Left lung (tissue), 4 donors: ENCODE measurements at regions not wholly inside any gene's neighbourhood (a gene's known extent, or its start where the extent isn't known, plus 50 kb on each side); places are given as distances from the start of the nearest gene placed in this dataset.

Source experiments
- ATAC-seq: fragments of 200-7000 bp; cut with Tn5 transposase; one replicate; pipeline ENCODE4 v1.9.1; 2020; ENCODE audit warnings: moderate library complexity
- DNase-seq, 4 donors: peaks; one replicate each; pipeline ENCODE4 v3.0.0-alpha.2; 2013 to 2020
- H3K27ac ChIP-seq, 2 donors: fragments of 200-600 bp; sonication (generic) in 1 of 2; one replicate each; pipeline versions ENCODE4 v1.5.0 to v1.8.0; 2020 to 2021
- H3K27me3 ChIP-seq, 2 donors: fragments of 200-600 bp; sonication (generic) in 1 of 2; one replicate each; pipeline versions ENCODE4 v1.5.0 to v1.8.0; 2020 to 2021
- H3K36me3 ChIP-seq, 2 donors: fragments of 200-600 bp; sonication (generic) in 1 of 2; one replicate each; pipeline versions ENCODE4 v1.5.0 to v1.8.0; 2020 to 2021
- H3K4me1 ChIP-seq, 2 donors: fragments of 200-600 bp; one replicate each; pipeline ENCODE4 v1.8.0; 2021
- H3K4me3 ChIP-seq, 2 donors: fragments of 200-600 bp; sonication (generic) in 1 of 2; one replicate each; pipeline versions ENCODE4 v1.5.0 to v1.8.0; 2020 to 2021; ENCODE audit warnings: mild to moderate bottlenecking in 1 of 2
- H3K9me3 ChIP-seq, 2 donors: fragments of 200-600 bp; sonication (generic) in 1 of 2; one replicate each; pipeline versions ENCODE4 v1.5.0 to v1.8.0; 2020 to 2021
- CTCF ChIP-seq, 2 donors: fragments of 200-600 bp; sonication (generic) in 1 of 2; IDR thresholded peaks; one replicate each; pipeline versions ENCODE4 v1.5.0 to v1.8.0; 2021; ENCODE audit warnings: antibody characterized with exemption in 2 of 2
- intact Hi-C, 2 donors: fragments of 100-400 bp; cut with DNase I; formaldehyde crosslinking; loops; one replicate each; pipeline versions ENCODE4 v1.11.2 to v1.14.2; 2022
- donor health status: DM: no; HTN: yes; CAD: no.
- donor health status: DM: no; HTN: no; CAD: no.

GRCh38 chr2:156077041-156077742 is 255.3 kb downstream of the NR4A2 start:
- no peak for TF ChIP-seq CTCF (IDR thresholded peaks at IDR 0.05)
- intact Hi-C loops = no loop called here
- Histone ChIP-seq H3K4me1 (no peaks in the 10 kb centered on the region), H3K27me3 (no peaks in the 10 kb centered on the region), H3K36me3 (no peaks in the 10 kb centered on the region), H3K27ac (no peak overlapping the region), H3K9me3 (peaks cover 0 to 12% of the 10 kb centered on the region in 2 donors), H3K4me3 (no peak overlapping the region)
- no peak for DNase-seq
- no peak for ATAC-seq

- intact Hi-C loops = no loop called here
- Histone ChIP-seq H3K4me1 (no peaks in the 10 kb centered on the region), H3K27ac (no peak overlapping the region), H3K27me3 (no peaks in the 10 kb centered on the region), H3K9me3 (no peaks in the 10 kb centered on the region), H3K36me3 (no peaks in the 10 kb centered on the region), H3K4me3 (no peak overlapping the region)
- ATAC-seq (no peak), DNase-seq (no peak)
- no peak for TF ChIP-seq CTCF (IDR thresholded peaks at IDR 0.05)
Observed at GRCh38 chr2:156065912-156066311, 266.6 kb downstream of the NR4A2 start.

- intact Hi-C loops = no loop called here
- TF ChIP-seq CTCF (IDR thresholded peaks at IDR 0.05) = no peak
Observed at GRCh38 chr2:156064540-156064939, 268.0 kb downstream of the NR4A2 start.

GRCh38 chr2:156057647-156058046 is 274.9 kb downstream of the NR4A2 start:
- no peak overlapping the region for H3K4me3 ChIP-seq
- no peaks in the 10 kb centered on the region for H3K27me3 ChIP-seq
- ATAC-seq (no peak), DNase-seq (no peak)
- no peaks in the 10 kb centered on the region for H3K9me3 ChIP-seq
- H3K4me1 ChIP-seq = no peaks in the 10 kb centered on the region
- H3K36me3 ChIP-seq = no peaks in the 10 kb centered on the region
- intact Hi-C loops = no loop called here
- TF ChIP-seq CTCF (IDR thresholded peaks at IDR 0.05) = no peak
- no peak overlapping the region for H3K27ac ChIP-seq

More at GRCh38 chr2:156064540-156064939, 268.0 kb downstream of the NR4A2 start:
- H3K4me1 ChIP-seq = no peaks in the 10 kb centered on the region
- ATAC-seq (no peak), DNase-seq (no peak)
- no peaks in the 10 kb centered on the region for H3K9me3 ChIP-seq
- no peaks in the 10 kb centered on the region for H3K36me3 ChIP-seq
- no peak overlapping the region for H3K4me3 ChIP-seq
- H3K27ac ChIP-seq = no peak overlapping the region
- no peaks in the 10 kb centered on the region for H3K27me3 ChIP-seq

- ATAC-seq = no peak
- Histone ChIP-seq H3K4me1 (no peaks in the 10 kb centered on the region), H3K9me3 (no peaks in the 10 kb centered on the region), H3K36me3 (no peaks in the 10 kb centered on the region), H3K27ac (no peak overlapping the region), H3K4me3 (no peak overlapping the region), H3K27me3 (no peaks in the 10 kb centered on the region)
- intact Hi-C loops = no loop called here
- no peak for TF ChIP-seq CTCF (IDR thresholded peaks at IDR 0.05)
- no peak for DNase-seq
Observed at GRCh38 chr2:156054983-156055382, 277.5 kb downstream of the NR4A2 start.
